AG09309 (cell line): ENCODE measurements at regions not wholly inside any gene's neighbourhood (a gene's known extent, or its start where the extent isn't known, plus 50 kb on each side); places are given as distances from the start of the nearest gene placed in this dataset.

Source experiments
- DNase-seq: peaks from one replicate; pipeline ENCODE4 v3.0.0-alpha.2; 2010; ENCODE audit warnings: low read depth
- H3K4me3 ChIP-seq: 2 replicates; pipeline ENCODE4 v1.5.1; 2011; ENCODE audit warnings: mild to moderate bottlenecking, low read depth, low read length, moderate library complexity; ENCODE audit not compliant: control insufficient read depth
- CTCF ChIP-seq: IDR thresholded peaks from 2 replicates; pipeline ENCODE4 v1.5.1; 2011; ENCODE audit warnings: mild to moderate bottlenecking, low read depth, low read length, inconsistent platforms; ENCODE audit not compliant: insufficient read depth, control insufficient read depth; ENCODE audit errors: missing control alignments

DNA sequence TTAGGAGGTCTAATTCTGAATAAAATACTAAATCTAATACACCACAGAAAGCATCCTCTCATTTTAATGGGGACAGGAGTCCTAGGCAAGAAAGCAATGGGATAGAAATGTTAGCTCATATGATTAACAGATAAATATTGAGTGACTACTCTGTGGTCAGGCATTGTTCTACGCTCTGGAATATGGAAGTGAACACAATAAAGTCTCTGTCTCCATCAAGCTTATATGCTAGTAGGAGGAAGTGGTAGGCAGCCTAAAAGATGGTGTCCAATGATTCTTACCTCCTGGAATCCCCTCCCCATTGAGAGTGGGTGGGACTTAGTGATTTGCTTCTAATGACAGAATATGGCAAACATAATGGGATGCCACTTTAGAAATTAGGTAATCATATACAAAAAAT, 160.3 kb upstream of the PDGFD start:
- no peak for DNase-seq
- TF ChIP-seq CTCF, result no peak
- no peak overlapping the region for H3K4me3 ChIP-seq

GRCh38 chr11:104323841-104324240, 159.9 kb upstream of the PDGFD start:
- TF ChIP-seq CTCF, result no peak
- no peak overlapping the region for H3K4me3 ChIP-seq
- DNase-seq, result no peak

- no peak for DNase-seq
- no peak overlapping the region for H3K4me3 ChIP-seq
- no peak for TF ChIP-seq CTCF
Measured at GRCh38 chr11:104322696-104323095, 158.7 kb upstream of the PDGFD start.

DNA sequence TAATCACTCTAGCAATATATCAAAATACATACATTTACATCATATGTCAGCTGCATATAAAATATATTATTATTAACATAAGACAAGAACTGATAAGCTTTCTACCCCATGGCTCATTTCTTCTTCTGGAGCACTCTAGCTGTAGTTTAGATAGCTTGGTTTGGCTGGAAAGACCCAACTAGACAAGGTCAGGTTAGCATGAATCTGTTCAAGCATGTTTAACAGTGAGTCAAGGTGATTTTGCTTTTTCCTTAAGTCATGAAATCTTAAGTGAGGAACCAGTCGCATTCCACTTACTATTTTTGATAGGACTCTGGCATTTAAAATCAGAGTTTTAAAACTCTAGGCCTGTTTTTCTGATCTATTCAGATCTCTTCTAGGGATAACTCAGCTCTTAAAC, 157.0 kb upstream of the PDGFD start:
- no peak for DNase-seq
- no peak overlapping the region for H3K4me3 ChIP-seq
- TF ChIP-seq CTCF, result no peak

GRCh38 chr11:104320097-104320496, 156.2 kb upstream of the PDGFD start:
- H3K4me3 ChIP-seq, result no peak overlapping the region
- DNase-seq, result no peak
- no peak for TF ChIP-seq CTCF

DNA sequence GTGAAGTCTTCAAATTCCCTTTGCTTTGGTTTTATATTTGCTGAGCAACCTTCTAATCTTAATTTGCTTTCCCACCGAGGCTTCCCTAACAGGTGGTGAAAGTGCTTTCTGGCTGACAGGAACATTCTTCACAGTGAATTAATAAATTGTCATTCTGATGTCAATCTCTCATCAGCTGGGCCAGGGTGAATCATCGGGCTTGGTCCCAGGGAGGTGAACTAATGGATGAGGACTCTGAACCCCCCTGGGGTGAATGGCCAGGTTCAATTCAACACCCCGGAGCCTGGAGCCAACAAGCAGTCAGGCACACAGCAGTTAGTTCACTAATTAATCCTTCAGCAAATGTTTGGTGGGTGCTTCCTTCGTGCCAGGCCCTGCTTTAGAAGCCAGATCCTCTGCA, 155.4 kb upstream of the PDGFD start:
- no peak for TF ChIP-seq CTCF
- H3K4me3 ChIP-seq, result no peak overlapping the region
- DNase-seq, result no peak

DNA sequence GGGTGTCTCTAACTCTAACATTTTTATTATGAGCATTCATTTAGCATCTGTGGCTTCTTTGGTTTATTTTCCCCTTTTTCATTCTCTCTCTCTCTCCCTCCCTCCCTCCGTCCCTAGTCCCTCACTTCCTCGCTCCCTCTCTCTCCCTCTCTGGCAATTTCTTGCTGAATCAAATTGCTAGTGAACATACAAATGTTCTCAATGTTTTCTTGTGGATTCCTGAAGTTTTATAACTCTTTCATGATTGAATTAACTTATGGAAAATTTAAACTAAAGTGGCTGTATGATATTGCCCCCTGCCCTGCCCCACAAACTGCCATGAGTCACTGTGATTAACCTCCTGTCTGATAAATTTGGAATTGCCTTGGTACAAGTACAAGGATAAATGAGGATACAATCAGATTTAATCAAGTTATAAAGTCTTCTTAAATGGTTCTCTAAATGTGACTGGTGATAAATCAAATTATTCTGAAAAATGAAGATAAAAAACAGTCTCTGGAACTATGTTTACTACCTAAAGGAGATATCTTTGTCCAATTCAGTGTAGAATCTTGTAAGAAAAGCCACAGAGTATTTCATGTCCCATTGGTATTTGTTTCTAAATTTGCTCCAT, 143.0 kb upstream of the PDGFD start:
- no peak for DNase-seq
- TF ChIP-seq CTCF, result no peak
- H3K4me3 ChIP-seq, result no peak overlapping the region
